ENCODE measurements at regions not wholly inside any gene's neighbourhood (a gene's known extent, or its start where the extent isn't known, plus 50 kb on each side); places are given as distances from the start of the nearest gene placed in this dataset.

DNA sequence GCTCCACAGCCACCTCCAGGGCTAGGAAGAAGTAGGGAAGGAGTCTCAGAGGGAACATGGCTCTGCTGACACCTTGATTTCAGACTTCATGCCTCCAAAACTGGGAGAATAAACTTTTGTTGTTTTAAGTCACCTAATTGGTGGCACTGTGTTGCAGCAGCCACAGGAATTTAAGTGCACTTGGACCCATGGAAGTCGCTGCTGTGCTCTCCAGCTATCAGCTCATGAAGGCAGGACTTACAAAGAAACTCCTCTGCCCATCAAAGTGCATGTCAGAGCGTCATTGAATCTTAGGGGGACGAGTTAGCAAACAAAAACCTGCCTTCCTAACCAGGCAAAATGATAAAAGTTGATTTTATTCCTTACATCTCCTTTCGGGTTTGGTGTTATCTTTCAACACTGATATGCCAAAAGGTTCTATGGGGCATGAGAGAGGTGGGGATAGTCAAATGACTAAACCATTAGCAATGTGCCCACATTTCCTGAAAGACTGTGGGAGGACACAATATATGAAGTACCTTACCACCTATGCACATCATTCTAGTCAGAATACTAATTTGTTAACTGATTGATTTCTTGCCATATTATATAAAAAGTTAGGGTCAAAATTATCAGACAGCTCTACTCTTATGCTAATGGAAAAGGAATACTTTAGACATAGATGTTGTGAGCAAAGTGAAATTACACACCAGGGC, 235.8 kb upstream of the TNP1 start:
- TF ChIP-seq EZH2 (IDR thresholded peaks at IDR 0.05; ENCODE audit: borderline replicate concordance, low read depth, low read length, poor library complexity, severe bottlenecking): no peak
- TF ChIP-seq CTCF (conservative IDR thresholded peaks at IDR 0.05; ENCODE audit: low read depth, low read length): no peak
